Neural progenitor cell (in vitro differentiated cells): ENCODE measurements at regions not wholly inside any gene's neighbourhood (a gene's known extent, or its start where the extent isn't known, plus 50 kb on each side); places are given as distances from the start of the nearest gene placed in this dataset.

Experiments
- CTCF ChIP-seq: fragments of 200-600 bp; sonication (generic); IDR thresholded peaks from 2 replicates; pipeline ENCODE4 v1.5.1; 2017; ENCODE audit warnings: antibody characterized with exemption, mild to moderate bottlenecking
- EZH2 ChIP-seq: fragments of 200-600 bp; sonication (generic); IDR thresholded peaks from 2 replicates; pipeline ENCODE4 v1.6.1; 2017; ENCODE audit warnings: antibody characterized with exemption, mild to moderate bottlenecking, moderate library complexity

DNA sequence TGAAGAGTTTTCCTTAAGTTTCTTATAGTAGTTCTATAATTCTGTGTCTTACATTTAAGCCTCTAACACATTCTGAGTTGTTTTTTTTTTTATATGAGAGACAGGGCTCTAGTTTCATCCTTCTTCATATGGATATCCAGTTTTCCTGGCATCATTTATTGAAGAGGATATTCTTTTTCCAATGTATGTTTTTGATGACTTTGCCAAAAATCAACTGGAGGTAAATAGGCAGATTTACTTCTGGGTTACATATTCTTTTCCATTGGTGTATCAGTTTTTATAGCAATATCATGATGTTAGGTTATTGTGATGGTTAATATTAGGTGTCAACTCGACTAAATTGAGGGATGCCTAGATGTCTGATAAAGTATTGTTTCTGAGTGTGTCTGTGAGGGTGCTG lies 650.7 kb upstream of the GRID2 start:
- TF ChIP-seq CTCF (no peak), EZH2 (no peak)
